ENCODE measurements at regions not wholly inside any gene's neighbourhood (a gene's known extent, or its start where the extent isn't known, plus 50 kb on each side); places are given as distances from the start of the nearest gene placed in this dataset.
A peak's percentile ranks its signal among the peaks of the same experiment; 100 is the strongest.

DNA sequence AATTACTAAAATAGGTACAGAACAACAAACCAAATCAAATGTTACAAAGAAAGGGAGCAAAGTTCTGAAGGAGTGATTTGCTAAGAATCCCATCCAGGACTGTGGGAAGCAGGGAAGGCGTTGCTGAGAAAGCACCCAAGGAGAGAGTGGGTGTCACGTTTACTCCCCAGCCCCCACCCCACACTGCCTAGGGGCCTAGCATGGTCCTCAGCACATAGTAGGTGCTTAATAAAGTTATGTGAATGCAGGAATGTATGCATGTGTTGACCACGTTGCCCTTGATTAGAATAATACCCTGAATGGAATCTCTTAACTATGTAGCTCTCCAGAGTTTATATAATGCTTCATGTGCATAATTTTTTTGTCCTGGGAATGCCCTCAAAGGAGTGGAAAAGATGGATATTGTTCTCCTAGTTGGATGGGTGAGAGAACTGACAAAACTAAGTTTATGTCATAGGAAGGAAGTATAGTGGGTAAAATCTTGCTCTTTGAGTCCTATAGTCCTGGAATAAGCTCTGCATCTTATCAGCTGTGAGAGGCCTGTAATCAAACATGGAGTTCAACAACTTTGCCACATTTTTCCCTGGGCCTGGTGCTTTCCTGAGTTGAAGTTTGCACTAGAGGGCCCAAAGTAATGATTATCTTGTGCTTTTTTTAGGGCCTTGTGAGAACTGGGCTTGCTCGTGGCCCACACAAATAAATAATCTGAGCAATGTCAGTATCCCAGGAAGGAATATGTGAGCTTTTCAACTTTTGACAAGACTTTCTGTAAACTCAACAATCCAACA lies 53.8 kb upstream of the LMO2 start (continued):
- TF ChIP-seq L3MBTL2 (IDR thresholded peaks at IDR 0.05): 0 out of 2 replicates have a peak, but pooled peaks have one; percentile 14
- TF ChIP-seq LCOR (CRISPR knock-in tag; IDR thresholded peaks at IDR 0.05): no peak
- TF ChIP-seq EP300 (IDR thresholded peaks at IDR 0.05; ENCODE audit: low read length): no peak
- TF ChIP-seq, protein P1, sequence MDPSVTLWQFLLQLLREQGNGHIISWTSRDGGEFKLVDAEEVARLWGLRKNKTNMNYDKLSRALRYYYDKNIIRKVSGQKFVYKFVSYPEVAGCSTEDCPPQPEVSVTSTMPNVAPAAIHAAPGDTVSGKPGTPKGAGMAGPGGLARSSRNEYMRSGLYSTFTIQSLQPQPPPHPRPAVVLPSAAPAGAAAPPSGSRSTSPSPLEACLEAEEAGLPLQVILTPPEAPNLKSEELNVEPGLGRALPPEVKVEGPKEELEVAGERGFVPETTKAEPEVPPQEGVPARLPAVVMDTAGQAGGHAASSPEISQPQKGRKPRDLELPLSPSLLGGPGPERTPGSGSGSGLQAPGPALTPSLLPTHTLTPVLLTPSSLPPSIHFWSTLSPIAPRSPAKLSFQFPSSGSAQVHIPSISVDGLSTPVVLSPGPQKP (CRISPR knock-in tag; IDR thresholded peaks at IDR 0.05): no peak
- TF ChIP-seq DACH1 (IDR thresholded peaks at IDR 0.05; ENCODE audit: partially characterized antibody): no peak
- 0 out of 4 replicates have a peak, but pooled peaks of 1 of the 2 experiments have one; percentile 36 for TF ChIP-seq MAZ (CRISPR knock-in tag; conservative IDR thresholded peaks at IDR 0.05 in 1 of 2, IDR thresholded peaks at IDR 0.05 in 1 of 2)
- no peak for TF ChIP-seq TCF7 (IDR thresholded peaks at IDR 0.05; ENCODE audit: borderline replicate concordance)
- no peak for TF ChIP-seq ZNF121 (CRISPR knock-in tag; conservative IDR thresholded peaks at IDR 0.05)
- TF ChIP-seq, protein P2, sequence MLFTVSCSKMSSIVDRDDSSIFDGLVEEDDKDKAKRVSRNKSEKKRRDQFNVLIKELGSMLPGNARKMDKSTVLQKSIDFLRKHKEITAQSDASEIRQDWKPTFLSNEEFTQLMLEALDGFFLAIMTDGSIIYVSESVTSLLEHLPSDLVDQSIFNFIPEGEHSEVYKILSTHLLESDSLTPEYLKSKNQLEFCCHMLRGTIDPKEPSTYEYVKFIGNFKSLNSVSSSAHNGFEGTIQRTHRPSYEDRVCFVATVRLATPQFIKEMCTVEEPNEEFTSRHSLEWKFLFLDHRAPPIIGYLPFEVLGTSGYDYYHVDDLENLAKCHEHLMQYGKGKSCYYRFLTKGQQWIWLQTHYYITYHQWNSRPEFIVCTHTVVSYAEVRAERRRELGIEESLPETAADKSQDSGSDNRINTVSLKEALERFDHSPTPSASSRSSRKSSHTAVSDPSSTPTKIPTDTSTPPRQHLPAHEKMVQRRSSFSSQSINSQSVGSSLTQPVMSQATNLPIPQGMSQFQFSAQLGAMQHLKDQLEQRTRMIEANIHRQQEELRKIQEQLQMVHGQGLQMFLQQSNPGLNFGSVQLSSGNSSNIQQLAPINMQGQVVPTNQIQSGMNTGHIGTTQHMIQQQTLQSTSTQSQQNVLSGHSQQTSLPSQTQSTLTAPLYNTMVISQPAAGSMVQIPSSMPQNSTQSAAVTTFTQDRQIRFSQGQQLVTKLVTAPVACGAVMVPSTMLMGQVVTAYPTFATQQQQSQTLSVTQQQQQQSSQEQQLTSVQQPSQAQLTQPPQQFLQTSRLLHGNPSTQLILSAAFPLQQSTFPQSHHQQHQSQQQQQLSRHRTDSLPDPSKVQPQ (CRISPR knock-in tag; IDR thresholded peaks at IDR 0.05; ENCODE audit: borderline replicate concordance): no peak
- TF ChIP-seq, protein P3, sequence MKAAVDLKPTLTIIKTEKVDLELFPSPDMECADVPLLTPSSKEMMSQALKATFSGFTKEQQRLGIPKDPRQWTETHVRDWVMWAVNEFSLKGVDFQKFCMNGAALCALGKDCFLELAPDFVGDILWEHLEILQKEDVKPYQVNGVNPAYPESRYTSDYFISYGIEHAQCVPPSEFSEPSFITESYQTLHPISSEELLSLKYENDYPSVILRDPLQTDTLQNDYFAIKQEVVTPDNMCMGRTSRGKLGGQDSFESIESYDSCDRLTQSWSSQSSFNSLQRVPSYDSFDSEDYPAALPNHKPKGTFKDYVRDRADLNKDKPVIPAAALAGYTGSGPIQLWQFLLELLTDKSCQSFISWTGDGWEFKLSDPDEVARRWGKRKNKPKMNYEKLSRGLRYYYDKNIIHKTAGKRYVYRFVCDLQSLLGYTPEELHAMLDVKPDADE (conservative IDR thresholded peaks at IDR 0.05; ENCODE audit: control insufficient read depth, low read depth, low read length): no peak

All from K562 (cell line).